ENCODE measurements at regions not wholly inside any gene's neighbourhood (a gene's known extent, or its start where the extent isn't known, plus 50 kb on each side); places are given as distances from the start of the nearest gene placed in this dataset.

DNA sequence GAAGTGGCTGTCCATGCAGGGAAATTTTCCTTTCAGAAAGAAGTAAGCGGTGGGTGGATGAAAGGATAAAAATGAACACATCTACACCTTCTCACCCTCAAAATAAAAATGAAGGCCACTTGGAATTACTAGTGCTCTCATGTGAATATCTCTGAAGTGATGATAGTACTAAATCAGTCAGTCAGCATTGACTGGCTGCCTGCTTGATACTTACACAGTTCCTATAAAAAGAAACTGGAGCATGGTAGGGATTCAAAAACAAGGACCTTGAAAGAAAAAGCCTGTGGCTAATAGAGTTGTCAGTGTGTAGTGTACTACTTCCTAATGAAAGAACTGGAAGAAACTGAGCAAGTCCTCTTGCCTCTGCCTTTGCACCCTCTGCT lies 239.7 kb downstream of the HLX start:
- TF ChIP-seq POLR2A (IDR thresholded peaks at IDR 0.05; ENCODE audit: low read depth, low read length), result no peak
- TF ChIP-seq, protein P1, sequence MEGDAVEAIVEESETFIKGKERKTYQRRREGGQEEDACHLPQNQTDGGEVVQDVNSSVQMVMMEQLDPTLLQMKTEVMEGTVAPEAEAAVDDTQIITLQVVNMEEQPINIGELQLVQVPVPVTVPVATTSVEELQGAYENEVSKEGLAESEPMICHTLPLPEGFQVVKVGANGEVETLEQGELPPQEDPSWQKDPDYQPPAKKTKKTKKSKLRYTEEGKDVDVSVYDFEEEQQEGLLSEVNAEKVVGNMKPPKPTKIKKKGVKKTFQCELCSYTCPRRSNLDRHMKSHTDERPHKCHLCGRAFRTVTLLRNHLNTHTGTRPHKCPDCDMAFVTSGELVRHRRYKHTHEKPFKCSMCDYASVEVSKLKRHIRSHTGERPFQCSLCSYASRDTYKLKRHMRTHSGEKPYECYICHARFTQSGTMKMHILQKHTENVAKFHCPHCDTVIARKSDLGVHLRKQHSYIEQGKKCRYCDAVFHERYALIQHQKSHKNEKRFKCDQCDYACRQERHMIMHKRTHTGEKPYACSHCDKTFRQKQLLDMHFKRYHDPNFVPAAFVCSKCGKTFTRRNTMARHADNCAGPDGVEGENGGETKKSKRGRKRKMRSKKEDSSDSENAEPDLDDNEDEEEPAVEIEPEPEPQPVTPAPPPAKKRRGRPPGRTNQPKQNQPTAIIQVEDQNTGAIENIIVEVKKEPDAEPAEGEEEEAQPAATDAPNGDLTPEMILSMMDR (IDR thresholded peaks at IDR 0.05; ENCODE audit: extremely low read depth in 1 of 2, insufficient read depth in 1 of 2, low read depth in 1 of 2, low read length in 2 of 2), result no peak
- no peak for TF ChIP-seq EZH2 (IDR thresholded peaks at IDR 0.05; ENCODE audit: borderline replicate concordance, low read depth, low read length, severe bottlenecking)
- no peak for TF ChIP-seq GATA2 (IDR thresholded peaks at IDR 0.05; ENCODE audit: insufficient read depth, insufficient read length, low read depth, low read length)
- TF ChIP-seq MYC (IDR thresholded peaks at IDR 0.05; ENCODE audit: low read depth, low read length), result no peak
- TF ChIP-seq POLR2AphosphoS5 (IDR thresholded peaks at IDR 0.05; ENCODE audit: insufficient read depth, low read depth, low read length), result no peak
- TF ChIP-seq JUN (IDR thresholded peaks at IDR 0.05; ENCODE audit: borderline replicate concordance, insufficient read depth, insufficient read length, low read depth), result no peak
- TF ChIP-seq, protein P2, sequence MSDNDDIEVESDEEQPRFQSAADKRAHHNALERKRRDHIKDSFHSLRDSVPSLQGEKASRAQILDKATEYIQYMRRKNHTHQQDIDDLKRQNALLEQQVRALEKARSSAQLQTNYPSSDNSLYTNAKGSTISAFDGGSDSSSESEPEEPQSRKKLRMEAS (IDR thresholded peaks at IDR 0.05; ENCODE audit: insufficient read depth, insufficient read length), result no peak
- no peak for TF ChIP-seq FOS (IDR thresholded peaks at IDR 0.05; ENCODE audit: borderline replicate concordance, insufficient read depth, low read length)
